HG03520 (cell line): ENCODE measurements at regions not wholly inside any gene's neighbourhood (a gene's known extent, or its start where the extent isn't known, plus 50 kb on each side); places are given as distances from the start of the nearest gene placed in this dataset.

Source experiments
- ATAC-seq: cut with Tn5 transposase; IDR thresholded peaks from one replicate; pipeline ENCODE4 v1.9.1; 2021; ENCODE audit warnings: mild to moderate bottlenecking, moderate library complexity; ENCODE audit not compliant: unreplicated experiment

DNA sequence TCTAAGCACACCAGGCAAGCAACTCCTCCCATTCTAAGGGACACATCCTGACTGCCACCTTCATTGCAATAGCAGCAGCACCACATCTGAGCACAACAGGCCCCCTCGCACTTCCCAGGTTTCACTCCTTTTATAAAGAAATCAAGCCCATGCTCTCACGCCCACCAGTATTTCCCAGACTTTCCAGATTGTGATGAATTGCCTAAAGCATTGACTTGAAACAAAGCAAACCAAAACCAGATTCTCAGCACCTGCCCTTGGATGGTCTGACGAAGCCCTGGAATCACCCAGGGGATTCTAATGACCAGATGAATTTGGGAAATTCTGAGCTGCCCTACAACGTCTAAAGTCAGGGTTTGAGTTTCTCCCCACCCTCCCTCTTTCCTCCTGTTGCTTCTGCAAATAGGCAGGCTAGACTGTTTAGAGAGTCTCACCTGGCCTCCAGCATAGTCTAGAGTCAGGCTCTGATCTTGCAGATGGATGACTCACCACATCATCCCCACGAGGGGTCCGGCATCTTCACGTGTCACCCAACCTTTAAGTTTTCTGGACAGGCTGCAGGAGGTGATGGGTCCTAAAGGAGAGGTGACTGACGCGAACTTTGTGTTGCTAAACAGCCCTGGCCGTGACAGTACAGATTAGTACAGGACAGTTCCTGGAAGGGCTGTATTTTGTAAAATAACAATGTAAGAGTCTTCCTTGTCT is 198.0 kb downstream of the SKIDA1 start:
- no peak for ATAC-seq

GRCh38 chr10:21326594-21327288 is 198.7 kb downstream of the SKIDA1 start:
- no peak for ATAC-seq

- ATAC-seq, result no peak
Observed at GRCh38 chr10:21318540-21319167, 206.8 kb downstream of the SKIDA1 start.

GRCh38 chr10:21317902-21318301 is 207.6 kb downstream of the SKIDA1 start:
- no peak for ATAC-seq

DNA sequence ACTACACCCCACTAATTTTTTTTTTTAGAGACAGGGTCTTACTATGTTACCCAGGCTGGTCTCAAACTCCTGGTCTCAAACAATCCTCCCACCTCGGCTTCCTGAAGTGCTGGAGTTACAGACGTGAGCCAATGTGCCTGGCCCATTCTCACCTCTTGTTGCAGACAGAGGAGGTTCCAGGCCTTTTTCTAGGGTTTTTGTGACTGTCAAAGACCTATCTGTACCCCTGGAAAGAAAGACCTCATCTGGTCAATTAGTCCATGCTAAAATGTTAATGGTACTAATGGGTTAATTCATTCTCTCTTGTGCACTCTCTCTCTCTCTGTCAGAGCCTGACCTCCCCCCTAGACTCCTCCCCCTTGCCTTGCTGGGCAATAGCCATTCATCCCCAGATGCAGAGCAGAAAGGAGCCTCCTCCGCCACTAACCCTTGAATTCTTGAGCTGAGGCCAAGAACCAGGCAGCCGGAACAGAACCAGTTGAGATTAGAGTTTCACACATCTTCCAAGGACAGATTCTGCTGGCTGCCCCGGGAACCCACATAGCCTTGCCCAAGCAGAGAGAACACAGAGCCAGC is 209.7 kb downstream of the SKIDA1 start:
- no peak for ATAC-seq

- ATAC-seq, result no peak
Observed at GRCh38 chr10:21314906-21315644, 210.4 kb downstream of the SKIDA1 start.

DNA sequence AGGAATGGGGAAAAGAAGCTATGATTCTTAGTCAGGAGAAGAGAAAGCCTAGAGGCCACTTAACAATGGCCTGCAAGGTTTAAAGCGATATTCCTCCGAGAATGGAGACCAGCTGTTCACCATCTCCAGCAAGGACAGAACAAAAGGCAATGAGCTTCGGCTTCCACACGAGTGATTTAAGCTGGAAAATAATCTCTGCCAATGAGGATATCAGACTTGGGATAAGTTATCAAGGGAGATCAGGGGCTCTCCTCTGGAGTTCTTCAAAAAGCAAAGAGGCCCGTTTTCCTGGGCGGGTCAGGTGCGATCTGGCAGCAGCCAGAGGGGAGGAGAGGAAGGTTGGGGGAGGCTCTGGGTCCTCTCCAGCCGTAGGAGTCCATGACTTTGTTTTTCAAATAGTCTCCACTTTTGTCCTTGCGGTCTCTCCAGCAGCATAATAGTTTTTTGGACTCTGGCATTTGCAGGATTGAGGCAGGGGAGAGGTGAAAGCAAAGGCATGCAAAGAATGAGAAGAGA is 211.3 kb downstream of the SKIDA1 start:
- no peak for ATAC-seq

DNA sequence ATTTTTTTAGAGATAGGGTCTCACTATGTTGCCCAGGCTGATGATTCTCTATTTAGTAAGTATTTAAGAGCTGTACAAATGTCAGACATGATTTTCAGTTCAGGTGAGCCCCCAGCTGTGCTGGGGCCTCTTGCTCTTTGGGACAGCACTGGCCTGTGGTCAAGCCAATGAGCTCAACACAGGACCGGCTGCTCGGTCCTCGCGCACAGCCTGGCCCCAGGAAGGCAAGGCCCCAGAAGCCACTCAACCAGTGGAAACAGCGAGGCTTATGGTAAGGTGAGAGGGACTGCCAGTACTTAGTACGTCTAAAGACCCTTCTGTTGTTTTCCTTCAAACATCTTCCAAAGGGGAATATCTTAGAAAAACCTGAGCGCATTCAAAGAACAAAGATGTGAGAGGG is 211.8 kb downstream of the SKIDA1 start:
- ATAC-seq, result no peak

GRCh38 chr10:21311426-21311825 is 214.1 kb downstream of the SKIDA1 start:
- ATAC-seq, result no peak

- no peak for ATAC-seq
Observed at GRCh38 chr10:21309427-21309826, 216.1 kb downstream of the SKIDA1 start.

DNA sequence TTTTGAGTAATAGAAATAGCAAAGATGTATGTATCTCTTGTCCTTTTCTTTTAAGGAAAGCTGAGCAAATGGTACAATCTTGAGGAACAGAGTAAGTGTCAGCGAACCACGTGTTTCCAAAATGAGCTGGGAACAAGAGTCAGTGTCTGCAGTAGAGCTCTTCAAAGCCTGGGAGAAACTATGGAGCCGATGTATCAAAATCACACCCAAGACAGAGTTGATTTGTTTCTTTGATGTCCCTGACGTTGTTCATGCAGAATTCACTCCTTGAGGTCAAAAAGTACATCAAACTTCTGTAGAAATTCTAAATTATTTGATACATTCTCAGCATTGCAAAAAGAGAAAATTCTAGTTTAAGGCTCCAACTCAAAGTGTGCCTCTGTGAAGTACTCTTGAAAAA is 216.5 kb downstream of the SKIDA1 start:
- ATAC-seq, result no peak

- ATAC-seq, result no peak
Observed at GRCh38 chr10:21308018-21308417, 217.5 kb downstream of the SKIDA1 start.

DNA sequence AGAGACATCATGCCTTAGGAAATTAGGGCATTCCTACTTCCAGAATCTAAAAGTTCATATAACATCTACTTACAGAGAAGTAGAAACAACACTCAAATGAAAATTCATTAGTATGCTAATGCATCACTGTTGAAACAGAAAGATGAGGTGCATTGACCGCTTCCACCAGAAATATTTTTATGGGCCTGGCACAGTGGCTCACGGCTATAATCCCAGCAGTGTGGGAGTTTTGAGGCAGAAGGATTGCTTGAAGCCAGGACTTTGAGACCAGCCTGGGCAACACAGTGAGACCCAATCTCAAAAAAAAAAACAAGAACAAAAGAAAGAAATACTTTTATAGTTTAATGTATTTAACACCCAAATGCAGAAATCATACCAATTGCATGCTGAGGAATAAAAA is 220.9 kb downstream of the SKIDA1 start:
- ATAC-seq, result no peak

DNA sequence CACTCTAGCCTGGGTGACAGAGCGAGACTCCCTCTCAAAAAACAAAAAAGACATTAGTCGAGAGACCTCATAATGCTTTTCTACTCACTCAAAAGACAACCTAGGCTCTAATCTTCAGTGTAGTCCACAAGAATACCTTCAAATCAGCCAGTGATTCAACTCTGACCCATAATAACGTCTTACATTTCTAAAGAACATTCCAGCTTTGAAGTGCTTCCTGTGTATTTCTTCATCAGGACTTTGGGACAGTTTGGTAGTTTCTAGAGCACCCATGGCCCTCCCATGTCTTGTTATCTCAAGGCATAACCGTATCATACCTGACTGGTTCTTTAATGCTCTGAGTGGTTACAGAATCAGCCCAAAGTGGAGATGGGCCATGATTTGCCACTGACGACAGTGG is 221.3 kb downstream of the SKIDA1 start:
- no peak for ATAC-seq

- ATAC-seq, result no peak
Observed at GRCh38 chr10:21300551-21300950, 224.9 kb downstream of the SKIDA1 start.

- ATAC-seq, result no peak
Observed at GRCh38 chr10:21299330-21299729, 226.2 kb downstream of the SKIDA1 start.

DNA sequence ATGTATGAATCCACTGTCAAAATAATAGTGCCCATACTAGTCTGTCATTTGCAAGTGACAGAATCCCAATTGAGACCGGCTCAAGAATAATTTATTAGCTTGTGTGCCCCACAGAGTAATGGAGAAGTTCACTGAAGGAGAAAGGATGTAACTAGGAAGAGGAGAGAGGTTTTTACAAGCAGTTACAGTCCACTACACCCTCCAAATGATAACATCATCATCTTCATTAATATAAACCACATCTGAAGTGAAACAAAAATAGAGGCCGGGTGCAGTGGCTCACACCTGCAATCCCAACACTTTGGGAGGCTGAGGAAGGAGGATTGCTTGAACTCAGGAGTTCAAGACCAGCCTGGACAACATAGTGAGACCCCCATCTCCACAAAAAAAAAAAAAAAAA is 226.8 kb downstream of the SKIDA1 start:
- no peak for ATAC-seq

- no peak for ATAC-seq
Observed at GRCh38 chr10:21297603-21298383, 227.7 kb downstream of the SKIDA1 start.

DNA sequence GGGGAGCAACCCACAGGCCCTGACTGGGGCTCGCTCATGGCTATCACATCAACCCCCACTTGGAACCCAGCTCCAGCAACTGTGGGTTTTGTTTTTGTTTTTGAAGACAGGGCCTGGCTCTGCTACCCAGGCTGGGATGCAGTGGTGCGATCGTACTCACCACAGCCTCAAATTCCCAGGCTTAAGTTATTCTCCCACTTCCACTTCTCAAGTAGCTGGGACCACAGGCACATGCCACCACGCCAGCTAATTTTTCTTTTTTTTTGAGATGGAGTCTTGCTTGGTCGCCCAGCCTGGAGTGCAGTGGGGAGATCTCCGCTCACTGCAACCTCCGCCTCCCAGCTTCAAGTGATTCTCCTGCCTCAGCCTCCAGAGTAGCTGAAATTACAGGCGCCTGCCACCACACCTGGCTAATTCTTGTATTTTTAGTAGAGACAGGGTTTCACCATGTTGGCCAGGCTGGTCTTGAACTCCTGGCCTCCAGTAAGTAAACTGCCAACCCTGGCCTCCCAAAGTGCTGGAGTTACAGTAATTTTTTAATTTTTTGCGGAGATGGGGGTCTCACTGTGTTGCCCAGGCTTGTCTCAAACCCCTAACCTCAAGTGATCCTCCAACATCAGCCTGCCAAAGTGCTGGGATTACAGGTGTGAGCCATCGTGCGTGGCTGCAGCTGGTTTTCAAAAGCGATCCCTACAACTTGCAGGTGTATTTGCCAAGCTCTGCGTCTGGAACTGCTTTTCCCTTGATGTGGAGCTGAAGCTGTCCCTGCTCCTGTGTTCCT is 228.7 kb downstream of the SKIDA1 start:
- ATAC-seq, result no peak
